ENCODE measurements at regions not wholly inside any gene's neighbourhood (a gene's known extent, or its start where the extent isn't known, plus 50 kb on each side); places are given as distances from the start of the nearest gene placed in this dataset.
"Not testable (repeated sequence)": the region's sequence is repeated elsewhere in the genome, so short reads cannot be mapped to it uniquely, and the experiment has no call there.

GRCh38 chr2:160583813-160584537 is 90.4 kb upstream of the RBMS1 start:
- DNase-seq: no peak
- H3K9me3 ChIP-seq (ENCODE audit: severe bottlenecking): no peaks in the 10 kb centered on the region
- TF ChIP-seq, protein P1, sequence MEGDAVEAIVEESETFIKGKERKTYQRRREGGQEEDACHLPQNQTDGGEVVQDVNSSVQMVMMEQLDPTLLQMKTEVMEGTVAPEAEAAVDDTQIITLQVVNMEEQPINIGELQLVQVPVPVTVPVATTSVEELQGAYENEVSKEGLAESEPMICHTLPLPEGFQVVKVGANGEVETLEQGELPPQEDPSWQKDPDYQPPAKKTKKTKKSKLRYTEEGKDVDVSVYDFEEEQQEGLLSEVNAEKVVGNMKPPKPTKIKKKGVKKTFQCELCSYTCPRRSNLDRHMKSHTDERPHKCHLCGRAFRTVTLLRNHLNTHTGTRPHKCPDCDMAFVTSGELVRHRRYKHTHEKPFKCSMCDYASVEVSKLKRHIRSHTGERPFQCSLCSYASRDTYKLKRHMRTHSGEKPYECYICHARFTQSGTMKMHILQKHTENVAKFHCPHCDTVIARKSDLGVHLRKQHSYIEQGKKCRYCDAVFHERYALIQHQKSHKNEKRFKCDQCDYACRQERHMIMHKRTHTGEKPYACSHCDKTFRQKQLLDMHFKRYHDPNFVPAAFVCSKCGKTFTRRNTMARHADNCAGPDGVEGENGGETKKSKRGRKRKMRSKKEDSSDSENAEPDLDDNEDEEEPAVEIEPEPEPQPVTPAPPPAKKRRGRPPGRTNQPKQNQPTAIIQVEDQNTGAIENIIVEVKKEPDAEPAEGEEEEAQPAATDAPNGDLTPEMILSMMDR (IDR thresholded peaks at IDR 0.05; ENCODE audit: low read depth, low read length): no peak
- H3K36me3 ChIP-seq: no peaks in the 10 kb centered on the region
- H3K27ac ChIP-seq: no peak overlapping the region
- no peaks in the 10 kb centered on the region for H3K27me3 ChIP-seq (ENCODE audit: insufficient read depth, low read depth, severe bottlenecking)
- H3K4me3 ChIP-seq (ENCODE audit: low read depth, low read length): no peak overlapping the region

DNA sequence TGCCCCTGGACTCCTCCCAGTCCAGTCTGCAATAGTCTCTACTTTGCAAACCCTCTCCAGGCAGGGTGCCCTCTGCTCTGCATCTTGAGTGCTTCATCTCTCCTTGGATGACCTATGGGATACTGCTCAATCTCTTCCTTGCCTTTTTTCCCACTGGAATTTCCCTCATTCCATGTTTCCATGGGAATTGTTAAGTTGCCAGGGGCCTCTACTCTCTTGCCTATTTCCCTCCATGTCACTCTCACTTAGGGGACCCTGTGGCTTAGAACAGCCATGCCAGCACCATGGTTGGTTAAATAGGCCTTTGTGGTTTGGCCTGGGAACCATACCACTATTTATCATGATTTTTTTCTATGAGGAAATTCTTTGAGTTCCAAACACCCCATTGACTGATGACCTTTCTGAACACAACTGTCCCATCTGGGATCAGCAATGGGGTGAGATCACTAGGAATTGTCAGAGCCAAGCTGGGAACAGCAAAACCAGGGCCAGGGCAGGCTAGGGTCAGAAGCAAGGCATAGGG is 91.4 kb upstream of the RBMS1 start:
- H3K27me3 ChIP-seq (ENCODE audit: insufficient read depth, low read depth, severe bottlenecking): no peaks in the 10 kb centered on the region
- TF ChIP-seq, protein P1 (IDR thresholded peaks at IDR 0.05; ENCODE audit: low read depth, low read length): no peak
- no peaks in the 10 kb centered on the region for H3K36me3 ChIP-seq
- no peak overlapping the region for H3K4me3 ChIP-seq (ENCODE audit: low read depth, low read length)
- no peaks in the 10 kb centered on the region for H3K9me3 ChIP-seq (ENCODE audit: severe bottlenecking)
- DNase-seq: no peak
- H3K27ac ChIP-seq: no peak overlapping the region

DNA sequence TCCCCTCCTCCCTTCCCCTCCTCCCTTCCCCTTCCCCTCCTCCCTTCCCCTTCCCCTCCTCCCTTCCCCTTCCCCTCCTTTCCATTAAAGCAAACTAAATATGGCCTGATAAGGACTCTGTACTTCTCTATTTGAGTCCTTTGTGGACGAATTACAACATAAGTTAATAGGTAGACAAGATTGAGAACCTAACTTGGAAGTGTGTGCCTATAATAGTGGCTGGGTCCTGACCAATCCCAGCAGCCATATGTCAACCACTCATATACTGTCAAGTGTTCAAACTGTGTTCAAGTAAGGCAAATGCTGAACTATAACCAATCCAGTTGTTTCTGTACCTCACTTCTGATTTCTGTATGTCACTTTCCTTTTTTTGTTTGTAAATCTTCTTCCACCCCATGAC is 97.1 kb upstream of the RBMS1 start:
- Histone ChIP-seq H3K4me3 (ENCODE audit: low read depth, low read length) (no peak overlapping the region), H3K27me3 (ENCODE audit: insufficient read depth, low read depth, severe bottlenecking) (no peaks in the 10 kb centered on the region), H3K9me3 (ENCODE audit: severe bottlenecking) (no peaks in the 10 kb centered on the region), H3K36me3 (no peaks in the 10 kb centered on the region), H3K27ac (no peak overlapping the region)
- DNase-seq: no peak
- TF ChIP-seq, protein P1 (IDR thresholded peaks at IDR 0.05; ENCODE audit: low read depth, low read length): no peak

- Histone ChIP-seq H3K9me3 (ENCODE audit: severe bottlenecking) (no peaks in the 10 kb centered on the region), H3K27ac (no peak overlapping the region), H3K36me3 (no peaks in the 10 kb centered on the region), H3K27me3 (ENCODE audit: insufficient read depth, low read depth, severe bottlenecking) (no peaks in the 10 kb centered on the region), H3K4me3 (ENCODE audit: low read depth, low read length) (no peak overlapping the region)
- no peak for DNase-seq
- TF ChIP-seq, protein P1 (IDR thresholded peaks at IDR 0.05; ENCODE audit: low read depth, low read length): no peak
Measured at GRCh38 chr2:160592401-160592800, 98.8 kb upstream of the RBMS1 start.

DNA sequence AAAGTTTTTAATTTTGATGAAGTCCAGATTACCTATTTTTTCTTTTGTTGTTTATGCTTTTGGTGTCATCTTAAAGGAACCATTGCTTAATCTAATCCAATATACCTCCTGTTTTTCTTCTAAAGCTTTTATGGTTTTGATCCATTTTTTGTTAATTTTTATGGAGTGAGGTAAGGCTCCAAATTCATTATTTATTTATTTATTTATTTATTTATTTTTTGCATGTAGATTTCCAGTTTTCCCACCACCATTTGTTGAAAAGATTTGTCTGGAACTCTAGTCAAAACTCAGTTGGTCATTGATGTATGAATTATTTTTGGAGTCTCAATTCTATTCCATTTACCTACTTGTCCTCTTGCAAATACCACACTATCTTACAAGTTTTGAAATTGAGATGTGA is 99.4 kb upstream of the RBMS1 start:
- Histone ChIP-seq H3K4me3 (ENCODE audit: low read depth, low read length) (no peak overlapping the region), H3K9me3 (ENCODE audit: severe bottlenecking) (no peaks in the 10 kb centered on the region), H3K27me3 (ENCODE audit: insufficient read depth, low read depth, severe bottlenecking) (no peaks in the 10 kb centered on the region), H3K36me3 (no peaks in the 10 kb centered on the region), H3K27ac (no peak overlapping the region)
- DNase-seq: no peak
- TF ChIP-seq, protein P1 (IDR thresholded peaks at IDR 0.05; ENCODE audit: low read depth, low read length): no peak

DNA sequence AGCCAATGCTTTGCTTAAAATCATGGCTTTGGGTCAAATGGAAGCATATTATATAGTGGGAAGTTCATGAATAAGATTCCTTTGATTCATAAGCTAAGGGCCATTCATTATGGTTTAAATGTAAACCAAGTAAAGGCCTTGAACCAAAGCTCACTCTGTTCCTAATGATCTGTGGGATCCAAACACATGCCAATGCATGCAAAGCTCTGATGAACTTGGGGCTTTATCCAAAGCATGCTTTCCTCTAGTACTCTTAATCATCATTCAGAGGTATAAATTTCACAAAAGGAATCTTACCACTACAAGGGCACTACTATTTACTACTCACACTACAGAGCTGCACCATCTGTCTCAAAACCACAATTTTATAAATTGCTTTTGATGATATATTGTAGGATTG is 102.8 kb upstream of the RBMS1 start:
- Histone ChIP-seq H3K36me3 (no peaks in the 10 kb centered on the region), H3K27me3 (ENCODE audit: insufficient read depth, low read depth, severe bottlenecking) (no peaks in the 10 kb centered on the region), H3K9me3 (ENCODE audit: severe bottlenecking) (no peaks in the 10 kb centered on the region), H3K27ac (no peak overlapping the region), H3K4me3 (ENCODE audit: low read depth, low read length) (no peak overlapping the region)
- no peak for DNase-seq
- TF ChIP-seq, protein P1 (IDR thresholded peaks at IDR 0.05; ENCODE audit: low read depth, low read length): no peak

DNA sequence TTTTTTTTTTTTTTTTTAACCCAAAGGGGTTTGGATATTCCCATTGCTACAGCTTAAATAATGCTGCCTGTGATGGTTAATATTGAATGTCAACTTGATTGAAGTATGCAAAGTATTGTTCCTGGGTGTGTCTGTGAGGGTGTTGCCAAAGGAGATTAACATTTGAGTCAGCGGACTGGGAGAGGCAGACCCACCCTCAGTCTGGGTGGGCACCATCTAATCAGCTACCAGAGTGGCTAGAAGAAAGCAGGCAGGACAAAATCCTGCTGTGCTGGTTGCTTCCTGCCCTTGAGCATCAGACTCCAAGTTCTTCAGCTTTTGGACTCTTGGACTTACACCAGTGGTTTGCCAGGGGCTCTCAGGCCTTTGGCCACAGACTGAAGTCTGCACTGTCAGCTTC is 106.8 kb upstream of the RBMS1 start:
- H3K36me3 ChIP-seq; H3K4me3 ChIP-seq (ENCODE audit: low read depth, low read length); DNase-seq; H3K27me3 ChIP-seq (ENCODE audit: insufficient read depth, low read depth, severe bottlenecking); H3K9me3 ChIP-seq (ENCODE audit: severe bottlenecking); H3K27ac ChIP-seq: not testable (repeated sequence)
